PFSK-1 (cell line): ENCODE measurements at regions not wholly inside any gene's neighbourhood (a gene's known extent, or its start where the extent isn't known, plus 50 kb on each side); places are given as distances from the start of the nearest gene placed in this dataset.

Experiments used
- FOXP2 ChIP-seq: optimal IDR thresholded peaks from 2 replicates; pipeline ENCODE3; 2011; ENCODE audit warnings: borderline replicate concordance, control low read depth, inconsistent platforms; ENCODE audit not compliant: insufficient read depth; ENCODE audit errors: extremely low read length, extremely low read depth
- POLR2AphosphoS5 ChIP-seq: IDR thresholded peaks from 2 replicates; pipeline ENCODE4 v1.6.1; 2012; ENCODE audit warnings: low read depth, mild to moderate bottlenecking, control low read depth, low read length, moderate library complexity
- SIN3A ChIP-seq: IDR thresholded peaks from 2 replicates; pipeline ENCODE4 v1.6.1; 2012; ENCODE audit warnings: mild to moderate bottlenecking, low read length, moderate library complexity, borderline replicate concordance; ENCODE audit not compliant: insufficient read depth
- TAF1 ChIP-seq: IDR thresholded peaks from 2 replicates; pipeline ENCODE4 v1.6.1; 2012; ENCODE audit warnings: low read length, control low read depth, borderline replicate concordance; ENCODE audit not compliant: insufficient read depth
- TF ChIP-seq, protein P1 (sequence below), 2 experiments: IDR thresholded peaks; 2 replicates each; pipeline versions ENCODE4 v1.6.1 to v1.8.0; 2011 to 2012; ENCODE audit warnings: low read depth in 2 of 2, low read length in 2 of 2, control low read depth in 1 of 2, inconsistent platforms in 1 of 2, mild to moderate bottlenecking in 1 of 2, moderate library complexity in 1 of 2; ENCODE audit not compliant: insufficient read depth in 1 of 2

DNA sequence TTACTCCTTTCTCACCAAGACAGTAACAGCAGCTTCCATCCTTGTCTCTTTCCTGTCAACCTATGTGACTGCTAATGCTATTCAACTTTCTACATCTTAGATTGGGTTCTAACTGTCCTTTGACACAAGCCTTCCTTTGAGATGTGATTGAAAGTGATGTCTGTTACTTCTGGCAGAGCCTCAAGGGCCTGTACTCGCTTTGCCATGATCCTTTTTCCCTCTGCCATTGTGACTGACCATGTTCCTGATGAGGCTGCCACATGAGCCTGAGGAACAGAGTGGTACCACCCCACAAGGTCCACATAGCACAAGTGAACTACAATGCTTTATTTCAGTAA lies 138.8 kb upstream of the RAB4A start:
- TF ChIP-seq POLR2AphosphoS5 (no peak), SIN3A (no peak), TAF1 (no peak), FOXP2 (no peak)
- TF ChIP-seq, protein P1, sequence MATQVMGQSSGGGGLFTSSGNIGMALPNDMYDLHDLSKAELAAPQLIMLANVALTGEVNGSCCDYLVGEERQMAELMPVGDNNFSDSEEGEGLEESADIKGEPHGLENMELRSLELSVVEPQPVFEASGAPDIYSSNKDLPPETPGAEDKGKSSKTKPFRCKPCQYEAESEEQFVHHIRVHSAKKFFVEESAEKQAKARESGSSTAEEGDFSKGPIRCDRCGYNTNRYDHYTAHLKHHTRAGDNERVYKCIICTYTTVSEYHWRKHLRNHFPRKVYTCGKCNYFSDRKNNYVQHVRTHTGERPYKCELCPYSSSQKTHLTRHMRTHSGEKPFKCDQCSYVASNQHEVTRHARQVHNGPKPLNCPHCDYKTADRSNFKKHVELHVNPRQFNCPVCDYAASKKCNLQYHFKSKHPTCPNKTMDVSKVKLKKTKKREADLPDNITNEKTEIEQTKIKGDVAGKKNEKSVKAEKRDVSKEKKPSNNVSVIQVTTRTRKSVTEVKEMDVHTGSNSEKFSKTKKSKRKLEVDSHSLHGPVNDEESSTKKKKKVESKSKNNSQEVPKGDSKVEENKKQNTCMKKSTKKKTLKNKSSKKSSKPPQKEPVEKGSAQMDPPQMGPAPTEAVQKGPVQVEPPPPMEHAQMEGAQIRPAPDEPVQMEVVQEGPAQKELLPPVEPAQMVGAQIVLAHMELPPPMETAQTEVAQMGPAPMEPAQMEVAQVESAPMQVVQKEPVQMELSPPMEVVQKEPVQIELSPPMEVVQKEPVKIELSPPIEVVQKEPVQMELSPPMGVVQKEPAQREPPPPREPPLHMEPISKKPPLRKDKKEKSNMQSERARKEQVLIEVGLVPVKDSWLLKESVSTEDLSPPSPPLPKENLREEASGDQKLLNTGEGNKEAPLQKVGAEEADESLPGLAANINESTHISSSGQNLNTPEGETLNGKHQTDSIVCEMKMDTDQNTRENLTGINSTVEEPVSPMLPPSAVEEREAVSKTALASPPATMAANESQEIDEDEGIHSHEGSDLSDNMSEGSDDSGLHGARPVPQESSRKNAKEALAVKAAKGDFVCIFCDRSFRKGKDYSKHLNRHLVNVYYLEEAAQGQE (IDR thresholded peaks at IDR 0.05; ENCODE audit: insufficient read depth in 1 of 2, low read depth in 2 of 2, low read length in 2 of 2): no peak

DNA sequence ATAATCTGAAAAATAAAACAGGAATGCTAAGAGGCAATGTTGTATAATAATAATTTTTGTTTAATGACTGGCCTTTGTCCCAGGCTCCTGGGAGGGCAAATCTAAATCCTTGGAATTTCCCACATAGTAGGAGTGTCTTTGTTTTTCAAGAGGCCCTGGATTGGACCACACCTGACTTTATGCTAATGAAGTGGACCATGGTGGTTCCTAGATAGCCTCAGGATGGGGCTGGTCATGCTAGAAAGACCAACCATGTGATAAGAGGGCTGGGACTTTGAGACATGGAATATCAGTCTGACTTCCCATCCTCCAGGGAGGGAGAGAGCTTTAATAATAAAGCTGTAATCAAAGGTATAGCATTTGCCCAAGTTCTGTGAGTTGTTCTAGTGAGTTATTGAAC lies 138.2 kb upstream of the RAB4A start:
- TF ChIP-seq TAF1 (no peak), SIN3A (no peak), FOXP2 (no peak), POLR2AphosphoS5 (no peak)

DNA sequence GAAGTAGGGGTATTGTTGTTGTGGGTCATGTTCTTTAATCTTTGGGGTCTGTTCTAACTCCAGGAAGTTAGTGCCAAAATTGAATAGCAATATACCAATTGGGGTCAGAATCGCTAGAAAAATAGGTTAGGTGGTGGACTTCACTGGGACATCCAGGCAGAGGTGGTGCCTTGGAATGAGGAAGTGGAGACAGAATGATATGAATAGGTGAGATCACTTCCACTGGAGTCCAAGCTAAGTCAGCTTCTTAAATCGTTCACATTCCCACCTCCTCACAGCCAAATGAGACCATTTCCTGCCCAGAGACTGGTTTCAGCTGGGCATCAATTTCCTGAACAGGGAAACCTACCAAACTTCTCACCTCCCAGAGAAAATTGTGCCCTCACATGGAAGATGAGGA lies 137.8 kb upstream of the RAB4A start:
- TF ChIP-seq TAF1 (no peak), FOXP2 (no peak), SIN3A (no peak), POLR2AphosphoS5 (no peak)
- TF ChIP-seq, protein P1 (IDR thresholded peaks at IDR 0.05; ENCODE audit: insufficient read depth in 1 of 2, low read depth in 2 of 2, low read length in 2 of 2): no peak

DNA sequence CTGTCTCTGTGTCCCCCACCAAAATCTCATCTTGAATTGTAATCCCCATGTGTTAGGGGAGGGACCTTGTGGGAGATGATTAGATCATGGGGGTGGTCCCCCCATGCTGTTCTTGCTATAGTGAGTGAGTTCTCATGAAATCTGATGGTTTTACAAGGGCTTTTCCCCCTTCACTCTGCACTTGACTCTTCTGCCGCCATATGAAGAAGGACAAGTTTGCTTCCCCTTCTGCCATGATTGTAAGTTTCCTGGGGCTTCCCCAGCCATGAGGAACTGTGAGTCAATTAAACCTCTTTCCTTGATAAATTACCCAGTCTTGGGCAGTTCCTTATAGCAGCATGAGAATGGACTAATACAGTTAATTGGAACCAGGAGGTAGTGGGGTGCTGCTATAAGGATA lies 137.1 kb upstream of the RAB4A start:
- TF ChIP-seq, protein P1 (IDR thresholded peaks at IDR 0.05; ENCODE audit: insufficient read depth in 1 of 2, low read depth in 2 of 2, low read length in 2 of 2): no peak
- TF ChIP-seq POLR2AphosphoS5 (no peak), FOXP2 (no peak), TAF1 (no peak), SIN3A (no peak)

DNA sequence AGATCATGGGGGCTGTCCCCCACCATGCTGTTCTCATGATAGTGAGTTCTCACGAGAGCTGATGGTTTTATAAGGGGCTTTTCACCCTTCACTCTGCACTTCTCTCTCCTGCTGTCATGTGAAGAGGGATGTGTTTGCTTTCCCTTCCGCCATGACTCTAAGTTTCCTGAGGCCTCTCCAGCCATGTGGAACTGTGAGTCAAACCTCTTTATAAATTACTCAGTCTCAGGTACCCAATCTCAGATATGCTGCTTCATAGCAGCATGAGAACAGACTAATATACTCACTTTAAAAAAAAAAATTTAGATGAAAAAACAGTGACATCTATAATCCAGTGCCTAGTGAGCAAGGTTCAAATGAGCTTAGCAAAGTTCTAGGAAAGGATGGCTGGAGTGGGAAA lies 135.1 kb upstream of the RAB4A start:
- no peak for TF ChIP-seq TAF1
- TF ChIP-seq POLR2AphosphoS5: no peak
- TF ChIP-seq SIN3A: no peak
- TF ChIP-seq FOXP2: no peak
- TF ChIP-seq, protein P1 (IDR thresholded peaks at IDR 0.05; ENCODE audit: insufficient read depth in 1 of 2, low read depth in 2 of 2, low read length in 2 of 2): no peak
